Ovary (tissue), 7 donors: ENCODE measurements at regions not wholly inside any gene's neighbourhood (a gene's known extent, or its start where the extent isn't known, plus 50 kb on each side); places are given as distances from the start of the nearest gene placed in this dataset.
"Not testable (repeated sequence)": the region's sequence is repeated elsewhere in the genome, so short reads cannot be mapped to it uniquely, and the experiment has no call there.

ENCODE experiments used
- DNase-seq, 5 donors: peaks; one replicate each; pipeline ENCODE4 v3.0.0-alpha.2; 2019 to 2020
- H3K27ac ChIP-seq, 2 donors: fragments of 200-600 bp; one replicate each; pipeline versions ENCODE4 v1.5.1 to v1.8.0; 2019 to 2022
- H3K27me3 ChIP-seq: fragments of 200-600 bp; one replicate; pipeline ENCODE4 v1.8.0; 2022
- H3K36me3 ChIP-seq: fragments of 200-600 bp; sonication (generic); one replicate; pipeline ENCODE4 v1.5.1; 2019
- H3K4me1 ChIP-seq: one replicate; pipeline ENCODE4 v1.8.1; 2013; ENCODE audit warnings: mild to moderate bottlenecking, moderate library complexity; ENCODE audit not compliant: insufficient read depth
- H3K4me3 ChIP-seq: fragments of 200-600 bp; sonication (generic); one replicate; pipeline ENCODE4 v1.5.1; 2017
- H3K9me3 ChIP-seq, 2 donors: fragments of 200-600 bp in 1 of 2; sonication (generic) in 1 of 2; one replicate each; pipeline versions ENCODE4 v1.5.1 to v1.8.1; 2013 to 2019; ENCODE audit warnings: mild to moderate bottlenecking in 1 of 2, moderate library complexity in 1 of 2
- EP300 ChIP-seq: sonication (generic); formaldehyde crosslinking; IDR thresholded peaks from one replicate; pipeline ENCODE4 v1.6.1; 2017; ENCODE audit warnings: antibody characterized with exemption
- POLR2A ChIP-seq: fragments of 450-650 bp; IDR thresholded peaks from one replicate; pipeline ENCODE4 v1.6.1; 2017; ENCODE audit warnings: antibody characterized with exemption, mild to moderate bottlenecking, moderate library complexity
- WGBS, 3 donors: extraction: QIAGEN DNeasy Blood & Tissue Kit in 1 of 3; methylation state at CpG; one replicate each; pipeline versions ENCODE4 v1.1.5 to v1.1.7; 2013 to 2017; 5-methylcytosine and 5-hydroxymethylcytosine counted together
- intact Hi-C, 4 donors: fragments of 100-400 bp; cut with DNase I; formaldehyde crosslinking; loops; one replicate each; pipeline versions ENCODE4 v1.11.0 to v1.15.1; 2022 to 2023
- TF ChIP-seq, protein P1 (sequence below), 3 donors: fragments of 450-650 bp in 2 of 3; fragments of 200-600 bp in 1 of 3; IDR thresholded peaks; one replicate each; pipeline versions ENCODE4 v1.5.1 to v1.8.0; 2016 to 2022; ENCODE audit warnings: antibody characterized with exemption in 3 of 3, mild to moderate bottlenecking in 1 of 3
- donor health status: DM: no; HTN: no; CAD: no; lungs with moderate emphysema.
- donor health status: DM: no; HTN: no; CAD: no.
- donor health status: Bipolar disorder and iron deficiency.
- donor health status: DM: no; HTN: no; CAD: no.
- donor health status: DM: yes; HTN: yes; CAD: no.

DNA sequence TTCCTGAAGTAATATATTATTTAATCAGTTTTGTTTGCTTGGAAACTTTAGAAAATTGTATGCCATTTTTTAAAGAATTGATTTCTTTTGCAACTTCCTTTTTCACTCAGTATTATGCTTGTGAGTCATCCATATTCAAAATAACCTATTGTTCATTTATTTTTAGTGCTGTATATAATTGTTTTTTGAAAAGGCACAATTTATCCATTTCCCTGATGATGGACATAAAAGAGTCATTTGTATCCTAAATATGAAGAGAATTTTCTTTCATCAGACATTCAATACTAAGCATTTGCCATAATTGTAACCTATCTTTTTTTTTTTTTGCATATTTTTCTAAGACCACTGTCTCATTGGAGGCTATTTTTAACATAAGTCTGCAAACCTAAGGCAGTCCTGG lies 134.1 kb upstream of the SERPINE2 start:
- H3K4me3 ChIP-seq: no peak overlapping the region
- intact Hi-C loops: no loop called here
- DNase-seq: no peak
- H3K9me3 ChIP-seq: no peaks in the 10 kb centered on the region
- H3K27ac ChIP-seq: no peak overlapping the region
- no peaks in the 10 kb centered on the region for H3K36me3 ChIP-seq
- H3K4me1 ChIP-seq: no peaks in the 10 kb centered on the region
- no peak for TF ChIP-seq POLR2A
- no peak for TF ChIP-seq EP300
- TF ChIP-seq, protein P1, sequence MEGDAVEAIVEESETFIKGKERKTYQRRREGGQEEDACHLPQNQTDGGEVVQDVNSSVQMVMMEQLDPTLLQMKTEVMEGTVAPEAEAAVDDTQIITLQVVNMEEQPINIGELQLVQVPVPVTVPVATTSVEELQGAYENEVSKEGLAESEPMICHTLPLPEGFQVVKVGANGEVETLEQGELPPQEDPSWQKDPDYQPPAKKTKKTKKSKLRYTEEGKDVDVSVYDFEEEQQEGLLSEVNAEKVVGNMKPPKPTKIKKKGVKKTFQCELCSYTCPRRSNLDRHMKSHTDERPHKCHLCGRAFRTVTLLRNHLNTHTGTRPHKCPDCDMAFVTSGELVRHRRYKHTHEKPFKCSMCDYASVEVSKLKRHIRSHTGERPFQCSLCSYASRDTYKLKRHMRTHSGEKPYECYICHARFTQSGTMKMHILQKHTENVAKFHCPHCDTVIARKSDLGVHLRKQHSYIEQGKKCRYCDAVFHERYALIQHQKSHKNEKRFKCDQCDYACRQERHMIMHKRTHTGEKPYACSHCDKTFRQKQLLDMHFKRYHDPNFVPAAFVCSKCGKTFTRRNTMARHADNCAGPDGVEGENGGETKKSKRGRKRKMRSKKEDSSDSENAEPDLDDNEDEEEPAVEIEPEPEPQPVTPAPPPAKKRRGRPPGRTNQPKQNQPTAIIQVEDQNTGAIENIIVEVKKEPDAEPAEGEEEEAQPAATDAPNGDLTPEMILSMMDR (IDR thresholded peaks at IDR 0.05): no peak
- H3K27me3 ChIP-seq: no peaks in the 10 kb centered on the region

DNA sequence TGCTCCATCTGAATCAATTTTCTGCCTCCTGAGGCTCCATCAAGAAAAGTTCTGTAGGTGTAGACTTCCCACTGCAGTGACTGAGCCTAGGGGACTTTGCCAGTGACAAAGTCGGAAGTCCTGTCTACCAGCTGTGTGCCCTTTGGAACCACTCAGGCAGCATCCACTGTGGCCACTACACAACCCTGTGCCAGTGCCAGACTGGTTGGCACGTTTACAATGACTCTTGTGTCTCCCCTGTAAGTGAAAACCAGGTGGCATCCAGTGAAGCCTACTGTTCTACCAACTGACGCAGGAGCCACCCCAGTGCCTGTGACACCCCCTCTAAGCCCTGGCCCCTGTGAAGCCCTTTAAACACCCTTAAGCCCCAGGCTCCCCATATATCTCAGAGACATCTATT lies 132.1 kb upstream of the SERPINE2 start:
- DNase-seq: no peak
- TF ChIP-seq EP300: no peak
- no peak for TF ChIP-seq POLR2A
- TF ChIP-seq, protein P1 (IDR thresholded peaks at IDR 0.05): no peak
- Histone ChIP-seq H3K27ac (no peak overlapping the region), H3K4me3 (no peak overlapping the region), H3K9me3 (no peaks in the 10 kb centered on the region), H3K4me1 (no peaks in the 10 kb centered on the region), H3K27me3 (no peaks in the 10 kb centered on the region), H3K36me3 (no peaks in the 10 kb centered on the region)
- intact Hi-C loops: no loop called here
- 86 to 88% (median 86%) methylated on average over 3 of the region's 3 CpGs for WGBS, 3 donors

DNA sequence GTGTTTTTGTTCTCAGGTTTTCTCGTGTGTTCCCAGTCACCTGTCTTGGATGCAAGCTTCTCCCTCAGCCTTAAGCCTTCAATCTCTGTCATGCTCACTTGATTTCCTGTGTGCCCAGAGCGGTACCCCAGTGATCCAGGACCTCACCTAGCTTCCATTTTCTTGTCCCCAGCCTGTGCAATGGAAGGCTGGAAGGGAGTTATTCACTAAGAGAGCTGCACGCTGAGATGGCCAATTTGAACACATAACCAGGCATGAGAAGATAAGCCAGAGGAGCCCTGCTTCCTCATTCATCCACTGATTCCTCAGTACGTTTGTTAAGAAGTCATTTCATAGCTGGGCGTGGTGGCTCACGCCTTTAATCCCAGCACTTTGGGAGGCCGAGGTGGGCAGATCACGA lies 130.8 kb upstream of the SERPINE2 start:
- Histone ChIP-seq H3K27me3 (no peaks in the 10 kb centered on the region), H3K9me3 (no peaks in the 10 kb centered on the region), H3K4me1 (no peaks in the 10 kb centered on the region), H3K36me3 (no peaks in the 10 kb centered on the region), H3K4me3 (no peak overlapping the region), H3K27ac (no peak overlapping the region)
- DNase-seq: no peak
- TF ChIP-seq, protein P1 (IDR thresholded peaks at IDR 0.05): no peak
- TF ChIP-seq EP300 (no peak), POLR2A (no peak)
- intact Hi-C loops: no loop called here
- 89 to 94% (median 94%) methylated on average over 8 of the region's 8 CpGs for WGBS, 3 donors

DNA sequence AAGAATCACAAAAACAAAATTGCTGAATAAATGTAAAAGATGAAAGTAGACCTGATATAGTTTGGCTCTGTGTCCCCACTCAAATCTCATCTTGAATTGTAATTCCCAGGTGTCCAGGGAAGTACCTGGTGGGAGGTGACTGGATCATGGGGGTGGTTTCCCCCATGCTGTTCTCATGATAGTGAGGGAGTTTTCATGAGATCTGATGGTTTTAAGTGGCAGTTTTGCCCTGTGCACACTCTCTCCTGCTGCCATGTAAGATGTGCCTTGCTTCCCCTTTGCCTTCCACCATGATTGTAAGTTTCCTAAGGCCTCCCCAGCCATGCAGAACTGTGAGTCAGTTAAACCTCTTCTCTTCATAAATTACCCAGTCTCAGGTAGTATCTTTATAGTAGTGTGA lies 128.7 kb upstream of the SERPINE2 start:
- H3K4me3 ChIP-seq, H3K4me1 ChIP-seq, intact Hi-C loops, H3K9me3 ChIP-seq, H3K27ac ChIP-seq, DNase-seq, H3K36me3 ChIP-seq, H3K27me3 ChIP-seq: not testable (repeated sequence)

DNA sequence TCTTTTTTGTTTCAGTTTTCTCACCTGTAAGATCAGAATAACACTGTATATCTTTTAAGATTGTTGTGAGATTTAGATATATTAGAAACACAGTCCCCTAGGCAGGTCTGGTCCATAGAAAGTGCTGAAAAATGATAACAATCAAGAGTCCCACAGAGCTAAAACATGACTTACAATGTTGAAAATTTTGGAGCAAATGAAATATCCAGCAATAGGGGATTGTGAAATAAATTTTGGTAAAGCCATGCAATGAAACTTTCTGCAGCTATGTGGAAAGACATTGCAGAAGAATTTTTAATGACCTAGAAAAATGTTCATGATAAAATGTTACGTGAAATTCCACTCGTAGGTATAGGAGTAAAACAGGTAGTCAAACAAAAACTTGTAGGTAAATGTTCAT lies 127.6 kb upstream of the SERPINE2 start:
- no peaks in the 10 kb centered on the region for H3K27me3 ChIP-seq
- DNase-seq: no peak
- intact Hi-C loops: no loop called here
- H3K27ac ChIP-seq: no peak overlapping the region
- 90 to 93% (median 91%) methylated on average over 2 of the region's 2 CpGs for WGBS, 3 donors
- no peak overlapping the region for H3K4me3 ChIP-seq
- no peak for TF ChIP-seq POLR2A
- no peak for TF ChIP-seq EP300
- TF ChIP-seq, protein P1 (IDR thresholded peaks at IDR 0.05): no peak
- H3K36me3 ChIP-seq: no peaks in the 10 kb centered on the region
- H3K9me3 ChIP-seq: no peaks in the 10 kb centered on the region
- H3K4me1 ChIP-seq: peaks cover 3% of the 10 kb centered on the region
